HG03521 (cell line): ENCODE measurements at regions not wholly inside any gene's neighbourhood (a gene's known extent, or its start where the extent isn't known, plus 50 kb on each side); places are given as distances from the start of the nearest gene placed in this dataset.

Experiments used
- ATAC-seq: cut with Tn5 transposase; IDR thresholded peaks from one replicate; pipeline ENCODE4 v1.9.1; 2021; ENCODE audit warnings: mild to moderate bottlenecking, moderate library complexity; ENCODE audit not compliant: unreplicated experiment

DNA sequence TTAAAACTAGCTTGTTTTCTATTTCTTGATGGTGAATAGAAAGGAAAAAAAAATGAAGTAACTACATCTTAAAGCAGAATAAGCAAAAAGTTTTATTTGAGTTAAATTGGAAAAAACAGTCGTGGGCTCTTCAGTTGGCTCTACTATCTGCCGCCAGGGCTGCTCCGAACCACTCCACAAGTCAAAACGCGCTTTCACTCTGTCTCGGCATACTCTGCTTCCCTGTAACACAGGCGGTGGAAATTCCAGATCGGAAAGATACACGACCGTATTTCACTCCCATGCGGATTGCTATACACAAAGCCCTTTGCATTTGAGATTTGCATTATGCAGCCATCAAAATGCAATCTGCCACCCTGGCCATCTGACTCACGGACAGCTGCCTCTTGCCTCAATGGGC, 505.6 kb downstream of the IRX1 start:
- ATAC-seq: no peak

DNA sequence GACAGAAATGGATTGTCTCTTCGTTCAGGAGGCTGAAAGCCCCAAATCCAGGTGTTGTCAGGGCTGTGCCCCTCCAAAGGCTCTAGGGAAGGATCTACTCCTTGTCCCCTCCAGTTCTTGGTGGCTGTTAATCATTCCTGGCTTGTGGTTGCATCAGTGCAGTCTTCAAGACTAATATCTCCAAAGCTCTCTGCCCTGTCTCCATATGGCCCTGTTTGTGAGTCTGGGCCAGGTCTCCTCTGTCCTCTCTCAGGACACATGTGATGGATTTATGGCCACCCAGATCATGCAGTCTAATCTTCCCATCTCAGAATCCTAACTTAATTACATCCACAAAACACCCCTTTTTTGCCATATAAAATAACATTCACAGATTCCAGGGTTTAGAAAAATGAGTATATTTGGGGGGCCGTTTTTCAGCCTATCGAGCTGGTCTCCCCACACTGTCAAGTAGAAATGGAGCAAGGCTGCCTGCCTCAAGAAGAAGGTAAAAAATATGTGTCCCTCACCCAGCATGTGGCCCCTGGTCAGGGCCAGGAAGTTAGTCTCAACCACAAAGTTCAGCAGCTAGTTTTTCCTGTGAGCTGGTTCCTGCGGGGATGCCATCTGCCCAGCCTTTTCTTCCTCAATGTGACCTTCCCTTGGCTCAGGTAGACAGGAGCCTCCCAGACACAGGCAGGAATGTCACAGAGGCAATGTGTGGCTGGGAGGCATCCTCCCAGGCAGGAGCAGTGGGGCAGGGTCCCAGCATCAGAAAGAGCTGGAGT, 509.4 kb downstream of the IRX1 start:
- no peak for ATAC-seq

DNA sequence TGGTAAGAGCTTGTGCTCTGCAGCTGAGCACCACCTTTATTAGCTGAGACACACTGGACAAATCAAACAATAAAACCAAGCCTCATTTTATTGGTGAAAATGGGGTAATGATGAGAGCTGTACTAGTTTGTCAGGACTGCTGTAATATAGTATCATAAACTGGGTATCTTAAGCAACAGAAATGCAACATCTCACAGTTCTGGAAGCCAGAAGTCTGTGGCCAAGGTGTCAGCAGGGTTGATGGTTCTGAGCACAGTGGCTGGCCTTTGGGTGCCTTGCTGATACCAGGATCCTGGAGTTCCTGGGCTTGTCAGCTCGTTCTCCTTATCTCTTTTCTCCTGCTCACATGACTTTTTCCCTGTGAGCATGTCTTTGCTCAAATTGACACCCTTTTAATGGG, 513.1 kb downstream of the IRX1 start:
- no peak for ATAC-seq

DNA sequence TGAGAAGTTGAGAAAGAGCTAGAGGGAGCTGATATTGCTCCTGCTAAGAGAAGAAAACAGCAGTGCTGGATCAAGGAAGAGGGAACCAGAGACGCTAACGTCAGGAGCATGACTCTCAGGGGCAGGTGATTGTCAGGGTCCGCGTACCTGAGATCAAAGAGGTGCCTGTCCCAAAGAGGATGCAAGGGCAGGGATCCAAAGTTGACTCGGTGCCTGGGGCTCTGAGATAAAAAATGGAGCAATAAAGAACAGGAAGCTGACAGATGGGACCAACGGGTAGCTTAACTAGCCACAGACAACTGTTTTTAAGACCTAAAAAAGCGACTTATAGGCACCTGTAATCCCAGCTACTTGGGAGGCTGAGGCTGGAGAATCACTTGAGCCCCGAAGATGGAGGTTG, 517.8 kb downstream of the IRX1 start:
- ATAC-seq: no peak

DNA sequence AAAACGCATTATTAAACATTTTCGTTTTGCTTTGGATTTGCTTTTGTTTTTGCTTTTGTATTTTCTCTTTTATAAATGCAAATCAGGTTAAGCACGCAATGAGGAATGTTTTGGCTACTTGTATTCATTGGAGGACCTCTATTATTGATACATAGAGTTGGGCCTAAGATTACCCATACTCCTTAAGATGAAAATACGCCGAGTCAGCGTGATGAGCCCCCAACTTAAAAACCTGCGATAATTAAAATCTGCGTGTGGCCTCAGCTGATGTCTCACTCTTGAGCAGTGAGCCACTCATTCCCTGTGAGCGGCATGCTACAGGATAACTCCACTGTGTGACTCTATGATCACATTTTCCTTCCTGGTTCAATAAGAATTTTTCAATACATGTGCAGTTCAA, 518.3 kb downstream of the IRX1 start:
- ATAC-seq: no peak

DNA sequence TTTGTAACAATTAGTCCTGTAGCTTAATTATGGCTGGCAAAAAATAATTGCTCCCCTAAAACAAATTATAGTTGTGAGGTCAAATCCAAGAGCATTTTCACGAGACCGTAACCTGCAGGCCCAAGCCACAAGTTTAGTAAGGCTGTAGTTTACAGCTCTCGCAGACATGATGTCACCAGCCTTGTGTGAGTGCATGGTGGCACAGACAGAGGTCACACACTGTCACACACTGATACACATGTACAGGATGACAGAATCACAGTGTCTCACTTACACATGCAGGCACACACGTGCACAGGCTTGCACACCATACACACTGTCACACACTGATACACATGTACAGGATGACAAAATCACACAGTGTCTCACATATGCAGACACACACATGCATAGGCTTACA, 518.8 kb downstream of the IRX1 start:
- ATAC-seq: no peak

DNA sequence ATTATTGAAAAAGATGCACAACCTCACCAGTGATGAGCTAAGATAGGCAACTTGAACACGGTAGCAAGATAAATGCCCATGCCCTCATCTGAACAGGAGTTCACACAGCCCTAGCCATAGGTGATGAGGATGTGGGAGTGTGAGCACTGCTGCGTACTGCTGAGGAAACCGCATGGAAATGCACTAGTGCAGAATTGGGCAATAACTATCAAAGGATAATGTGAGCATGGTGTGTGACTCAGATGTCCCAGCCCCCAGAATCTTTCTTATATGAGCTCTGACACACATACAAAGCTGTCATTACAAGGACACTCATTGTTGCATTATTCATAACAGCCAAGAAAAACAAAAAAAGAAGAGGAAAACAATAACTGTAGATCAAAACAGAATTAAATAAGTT, 521.2 kb downstream of the IRX1 start:
- no peak for ATAC-seq

DNA sequence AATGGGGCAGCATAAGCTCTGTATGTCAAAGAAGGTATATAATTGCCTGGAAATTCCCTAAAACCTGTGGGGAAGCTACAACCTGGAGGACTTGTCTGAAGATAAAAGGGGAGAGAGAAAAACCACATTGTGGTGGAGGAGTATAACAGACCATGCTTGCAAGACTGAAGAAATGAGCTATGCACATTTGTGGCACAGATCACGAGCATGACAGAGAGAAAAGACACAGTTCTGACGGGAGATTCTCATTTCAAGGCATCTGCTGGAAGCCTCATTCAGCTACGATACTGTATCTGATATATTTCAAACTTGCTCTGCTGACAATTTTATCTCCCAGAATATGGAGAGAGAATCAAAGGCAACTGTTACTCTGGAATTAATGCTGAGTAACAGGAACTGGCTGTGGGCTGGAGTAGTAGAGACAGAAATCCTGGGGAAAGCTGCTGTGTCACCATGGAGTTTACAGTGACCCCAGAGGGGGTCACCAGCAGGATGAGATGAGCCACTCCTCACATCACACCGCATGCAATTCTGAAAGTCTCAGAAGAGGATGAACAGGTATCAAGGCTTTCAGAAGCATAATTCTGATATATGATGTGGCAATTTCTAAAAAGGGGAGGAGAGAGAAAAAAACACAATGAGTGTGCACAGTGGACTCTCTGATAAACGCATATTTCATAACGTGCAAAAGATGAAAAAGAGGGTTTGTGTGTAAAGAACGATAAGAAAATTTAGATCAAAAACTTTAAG, 528.8 kb downstream of the IRX1 start:
- no peak for ATAC-seq

DNA sequence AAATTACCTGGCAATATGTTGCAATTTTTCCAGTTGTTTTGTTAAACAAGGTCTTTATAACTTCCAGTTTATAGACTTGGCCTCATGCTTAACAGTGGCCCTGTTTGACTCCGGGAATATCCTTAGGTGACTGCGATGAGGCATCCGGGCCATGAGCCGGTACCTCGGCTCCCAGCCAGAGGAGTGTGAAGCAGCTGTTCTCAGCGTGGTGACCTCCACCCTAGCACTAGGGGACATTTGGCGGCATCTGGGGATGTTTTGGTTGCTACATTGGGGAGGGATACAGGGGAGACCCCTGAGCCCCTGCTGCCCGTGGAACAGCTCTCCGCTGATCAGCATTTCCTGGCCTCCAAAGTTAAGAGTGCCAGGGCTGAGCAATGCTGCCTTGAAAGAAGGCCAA, 533.4 kb downstream of the IRX1 start:
- no peak for ATAC-seq

DNA sequence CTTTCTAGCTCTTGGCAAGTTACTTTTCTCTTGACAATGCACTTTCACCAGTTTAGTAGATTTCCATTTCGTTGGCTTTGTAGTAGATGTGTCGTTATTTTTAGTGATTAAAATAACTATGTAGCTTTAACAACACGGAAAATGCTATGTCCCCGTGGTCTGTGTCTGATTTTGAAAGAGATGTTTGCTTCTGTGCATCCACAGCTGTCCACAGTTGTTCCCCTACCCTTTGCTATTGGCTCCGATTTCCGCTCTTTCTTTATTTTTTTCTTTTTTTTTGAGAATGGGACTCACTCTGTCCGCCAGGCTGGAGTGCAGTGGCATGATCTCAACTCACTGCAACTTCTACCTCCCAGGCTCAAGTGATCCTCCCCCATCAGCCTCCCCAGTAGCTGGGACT, 533.9 kb downstream of the IRX1 start:
- ATAC-seq: no peak

DNA sequence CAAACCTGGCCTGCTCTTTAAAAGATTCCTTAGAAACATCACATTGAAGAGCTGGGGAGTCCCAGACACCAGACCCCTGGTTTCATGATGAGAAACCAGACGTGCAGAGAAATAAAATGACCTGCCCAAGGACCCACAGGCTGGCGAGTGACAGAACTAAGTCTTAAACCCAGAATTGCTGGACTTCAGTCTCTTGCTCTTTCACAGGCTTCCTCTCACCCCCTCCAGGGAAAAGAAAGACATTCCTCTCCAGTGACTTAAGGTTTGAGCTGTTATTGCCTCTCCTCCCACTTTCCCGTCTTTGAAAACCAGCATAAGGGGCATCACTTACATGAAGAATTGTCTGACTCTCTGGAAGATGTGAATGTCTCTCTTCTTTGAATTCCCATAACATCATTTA, 535.2 kb downstream of the IRX1 start:
- no peak for ATAC-seq

DNA sequence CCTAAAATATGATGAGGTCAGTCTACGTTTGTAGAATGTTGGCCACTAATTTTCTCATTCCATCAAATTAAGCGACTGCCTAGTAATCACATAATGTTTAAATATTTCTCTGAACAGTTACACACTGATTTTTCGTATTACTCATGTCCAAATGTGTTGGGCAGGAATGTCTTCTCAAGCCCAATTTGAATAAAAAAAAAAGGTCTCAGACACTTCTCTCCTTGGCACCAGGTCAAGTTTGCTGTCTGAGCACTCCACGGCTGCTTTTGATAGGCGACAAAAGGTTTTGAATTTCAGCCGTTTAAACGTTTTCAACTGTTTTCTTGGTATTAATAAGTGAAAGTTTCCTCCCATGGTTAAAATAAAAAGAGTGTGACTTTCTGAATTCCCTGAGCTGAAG, 542.1 kb downstream of the IRX1 start:
- no peak for ATAC-seq

DNA sequence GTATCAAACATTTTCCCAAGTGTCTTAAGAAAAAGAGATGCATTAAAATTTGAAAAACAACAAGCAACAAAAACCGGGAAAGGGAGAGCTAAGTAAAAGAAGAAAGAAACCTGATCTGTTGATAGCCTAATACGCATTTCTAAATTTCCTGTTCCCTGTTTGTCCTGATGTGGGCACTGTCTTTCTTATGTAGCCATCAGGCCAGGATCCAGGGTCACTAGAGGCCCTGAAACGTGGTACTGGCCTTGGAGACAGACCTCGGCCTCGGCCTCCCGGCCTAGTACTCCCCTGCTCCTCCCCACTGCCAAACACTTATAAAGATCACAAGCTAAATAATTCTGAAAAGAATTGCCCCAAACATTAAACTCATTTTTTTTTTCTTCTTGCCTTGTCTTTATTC, 547.2 kb downstream of the IRX1 start:
- ATAC-seq: no peak

DNA sequence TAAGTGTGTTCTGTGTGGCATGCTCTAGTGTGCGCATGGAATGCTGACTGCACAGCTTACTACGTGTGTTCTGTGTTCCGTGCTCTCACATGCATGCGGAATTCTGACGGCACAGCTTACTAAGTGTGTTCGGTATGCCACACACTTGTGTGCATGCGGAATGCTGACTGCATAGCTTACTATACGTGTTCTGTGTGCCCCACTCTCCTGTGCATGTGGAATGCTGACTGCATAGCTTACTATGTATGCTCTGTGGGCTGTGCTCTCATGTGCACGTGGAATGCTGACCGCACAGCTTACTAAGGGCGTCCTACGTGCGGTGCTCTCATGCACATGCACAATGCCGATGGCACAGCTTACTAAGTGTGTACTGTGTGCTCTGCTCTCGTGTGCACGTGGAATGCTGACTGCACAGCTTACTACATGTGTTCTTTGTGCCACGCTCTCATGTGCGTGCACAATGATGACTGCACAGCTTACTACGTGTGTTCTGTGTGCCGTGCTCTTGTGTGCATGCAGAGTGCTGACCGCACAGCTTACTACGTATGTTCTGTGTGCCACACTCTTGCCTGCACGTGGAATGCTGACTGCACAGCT, 548.9 kb downstream of the IRX1 start:
- no peak for ATAC-seq

DNA sequence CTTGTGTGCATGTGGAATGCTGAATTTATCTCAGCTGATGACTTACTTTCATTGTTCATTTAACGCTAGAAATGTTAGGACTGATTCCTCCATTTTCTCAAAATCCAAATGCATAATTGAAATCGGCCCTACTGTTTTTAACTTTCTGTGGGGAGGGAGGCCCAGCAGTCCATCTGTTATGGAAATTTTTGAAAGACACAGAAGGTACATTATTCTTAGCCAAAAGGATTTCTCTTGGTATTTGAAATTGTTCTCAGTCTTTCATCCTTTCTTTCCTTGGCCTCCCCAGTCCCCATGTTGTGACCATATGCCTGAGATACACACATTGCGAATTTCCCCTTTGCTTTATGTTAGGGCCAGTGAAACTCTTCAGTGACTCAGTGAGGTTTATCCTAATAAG, 549.9 kb downstream of the IRX1 start:
- no peak for ATAC-seq

DNA sequence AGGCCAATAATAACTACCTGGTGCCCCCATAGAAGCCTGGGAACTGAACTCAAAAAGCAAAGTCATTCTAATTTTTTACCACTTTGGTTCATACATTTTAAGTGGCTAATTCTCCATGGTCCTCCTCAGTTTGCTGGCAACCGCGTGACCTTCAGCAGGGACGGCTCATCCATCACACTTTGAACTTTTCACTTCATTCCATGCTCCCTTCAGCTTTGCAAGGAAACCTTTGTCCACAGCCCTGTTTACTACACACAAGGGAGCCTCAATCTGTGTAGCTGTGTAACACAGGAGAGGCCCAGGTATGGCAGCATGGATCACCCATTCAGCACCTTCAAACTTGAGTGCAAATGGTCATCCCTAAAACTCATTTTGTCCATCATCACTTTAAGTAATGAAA, 552.4 kb downstream of the IRX1 start:
- no peak for ATAC-seq

DNA sequence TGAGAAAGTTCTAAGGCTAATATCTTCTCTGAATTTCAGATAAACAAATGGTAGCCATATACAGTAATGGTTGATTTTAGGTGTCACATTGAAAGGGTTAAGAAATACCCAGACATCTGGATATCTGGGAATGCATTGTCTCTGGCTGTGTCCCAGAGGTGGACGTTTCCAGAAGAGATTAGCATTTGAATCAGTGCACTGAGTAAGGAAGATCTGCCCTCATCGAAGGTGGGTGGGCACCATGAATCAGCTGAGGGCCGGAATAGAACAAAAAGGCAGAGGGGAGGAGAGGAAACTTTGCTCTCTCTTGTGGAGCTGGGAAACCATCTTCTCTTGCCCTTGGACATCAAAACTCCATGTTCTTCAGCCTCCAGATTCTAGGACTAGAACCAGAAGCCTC, 554.4 kb downstream of the IRX1 start:
- no peak for ATAC-seq

DNA sequence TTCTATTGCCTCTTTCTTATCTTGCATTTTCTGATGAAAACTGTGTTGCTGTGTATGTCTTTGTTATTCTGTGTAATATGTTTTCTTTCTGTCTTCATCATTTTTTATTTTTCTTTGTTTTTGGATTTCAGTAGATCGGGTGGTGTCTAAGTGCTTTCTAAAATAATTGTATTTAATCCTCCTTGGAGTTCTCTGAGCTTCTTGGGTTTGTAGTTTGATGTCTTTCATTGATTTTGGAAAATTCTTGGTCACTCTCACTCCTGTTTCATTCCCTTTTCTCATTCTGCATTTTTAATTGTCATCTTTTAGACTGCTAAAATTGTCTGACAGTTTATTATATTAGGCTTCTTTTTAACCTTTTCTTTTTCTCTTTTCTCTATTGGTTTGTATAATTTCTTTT, 560.5 kb downstream of the IRX1 start:
- ATAC-seq: no peak

DNA sequence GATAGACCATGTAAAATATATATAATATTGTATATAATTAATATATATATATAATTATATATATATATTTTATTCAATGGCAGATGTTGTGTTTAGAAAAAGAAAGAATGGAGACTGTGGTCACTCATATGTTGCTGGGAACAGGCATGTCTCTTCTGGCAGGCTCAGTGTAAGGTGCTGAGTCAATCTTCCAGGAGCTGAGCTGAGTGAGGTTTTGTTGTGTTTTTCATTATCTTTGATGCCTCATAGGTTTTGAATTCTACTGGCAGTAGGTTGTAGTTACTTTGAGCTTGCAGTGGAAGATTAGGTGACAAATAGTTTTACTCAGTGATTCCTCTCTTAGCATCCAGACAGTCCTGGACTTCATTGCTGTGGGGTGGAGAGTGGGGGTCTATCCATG, 561.3 kb downstream of the IRX1 start:
- ATAC-seq: no peak

DNA sequence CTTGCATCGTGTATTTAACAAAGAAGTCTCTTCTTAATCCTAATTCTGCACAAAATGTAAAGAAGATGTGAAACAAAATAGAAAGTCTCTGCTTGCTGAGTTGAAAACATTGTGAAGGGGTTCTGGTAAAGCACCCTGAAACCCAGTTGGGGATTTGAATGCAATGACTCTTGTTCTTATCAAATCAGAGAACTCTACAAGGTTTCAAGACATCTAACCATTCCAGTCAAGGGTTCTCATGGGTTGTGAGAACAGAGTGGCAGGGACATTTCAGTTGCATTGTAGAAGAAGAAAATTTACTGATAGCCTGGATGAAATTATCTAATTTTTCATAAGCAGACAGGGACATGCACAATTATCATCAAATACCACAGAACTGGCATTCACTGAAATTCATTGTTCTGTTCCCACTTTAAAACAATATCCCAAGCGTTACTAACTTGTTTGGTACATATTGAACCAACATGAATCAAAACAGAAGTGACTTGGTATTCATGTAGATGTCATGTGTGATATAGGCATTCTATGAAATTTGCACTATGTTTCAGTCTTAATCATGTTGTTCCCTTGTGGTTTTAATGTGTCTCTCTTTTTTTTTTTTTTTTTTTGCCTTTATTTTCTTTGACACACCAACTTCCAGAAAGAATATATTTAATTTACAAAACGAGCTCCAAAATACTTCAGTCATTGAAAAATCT, 563.3 kb downstream of the IRX1 start:
- ATAC-seq: no peak

DNA sequence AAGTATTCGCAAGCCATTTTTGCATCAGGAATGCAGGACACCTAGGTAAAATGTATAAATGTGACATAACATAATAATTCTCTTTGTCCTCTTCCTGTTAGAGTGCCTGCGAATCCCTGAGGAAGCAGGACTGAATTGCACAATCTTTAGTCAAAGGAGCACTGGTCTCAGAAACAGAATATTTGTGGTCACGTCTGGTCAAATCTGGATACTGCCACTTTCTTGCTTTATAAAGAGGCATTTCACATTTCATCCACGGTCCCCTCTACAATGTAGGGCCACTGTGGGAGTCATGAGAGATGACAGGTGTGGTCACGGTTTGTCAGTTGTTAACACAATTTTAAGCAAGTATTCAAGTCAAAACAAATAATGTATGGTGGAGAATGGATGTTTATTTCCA, 564.0 kb downstream of the IRX1 start:
- ATAC-seq: no peak

DNA sequence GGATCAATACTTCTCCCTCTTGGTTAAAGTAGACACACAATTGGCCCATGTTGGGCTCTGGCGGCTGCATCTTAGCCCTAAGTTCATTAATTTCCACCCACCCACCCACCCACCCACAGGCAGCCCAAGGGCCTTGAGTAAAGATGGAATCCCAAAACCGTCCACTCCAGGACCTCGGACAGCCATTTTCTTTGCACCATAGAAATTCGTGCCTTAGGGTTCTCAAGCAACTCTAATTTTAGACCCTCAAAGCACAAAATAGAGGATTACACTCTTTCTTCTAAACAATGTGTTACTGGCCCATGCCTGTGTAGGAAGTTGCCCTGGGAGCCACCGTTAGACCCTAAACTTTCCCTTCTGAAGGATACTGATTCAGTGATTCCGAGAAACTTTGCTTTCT, 568.5 kb downstream of the IRX1 start:
- no peak for ATAC-seq
